IMR-90 (cell line): ENCODE measurements at regions not wholly inside any gene's neighbourhood (a gene's known extent, or its start where the extent isn't known, plus 50 kb on each side); places are given as distances from the start of the nearest gene placed in this dataset.

Source experiments
- ATAC-seq: fragments of 200-7000 bp; cut with Tn5 transposase; 2 replicates; pipeline ENCODE4 v1.9.1; 2020; ENCODE audit warnings: low read depth, mild to moderate bottlenecking, moderate library complexity
- BruUV-seq: library from RNA; stranded (reverse); fragments of 400-500 nt; replicated peaks from 2 replicates; lab custom pipeline; 2021; lab: Mats Ljungman, UMichigan
- CTCF ChIA-PET: fragments of 300-600 bp; formaldehyde crosslinking; extraction: SDS; loops from one replicate; lab custom pipeline; 2021; ENCODE audit warnings: antibody characterized with exemption; lab: Yijun Ruan, JAX
- POLR2A ChIA-PET: fragments of 300-600 bp; sonication (Branson Sonifier 250); formaldehyde crosslinking; loops from one replicate; lab custom pipeline; 2022; ENCODE audit warnings: antibody characterized with exemption; ENCODE audit not compliant: unreplicated experiment; lab: Charles Lee
- DNase-seq: peaks from one replicate; pipeline ENCODE4 v3.0.0; 2013
- H2AFZ ChIP-seq: replicated peaks from 2 replicates; pipeline ENCODE3; 2013; ENCODE audit warnings: low read length, mild to moderate bottlenecking; ENCODE audit not compliant: poor library complexity
- H2AK5ac ChIP-seq: 2 replicates; pipeline ENCODE4 v1.6.1; 2013; ENCODE audit warnings: low read depth, low read length, inconsistent platforms
- H2AK9ac ChIP-seq: replicated peaks from 2 replicates; pipeline ENCODE3; 2013; ENCODE audit warnings: mild to moderate bottlenecking, low read depth, low read length, moderate library complexity; ENCODE audit not compliant: poor library complexity
- H2BK120ac ChIP-seq: 2 replicates; pipeline ENCODE4 v1.6.1; 2013; ENCODE audit warnings: low read depth, low read length, inconsistent platforms
- H2BK15ac ChIP-seq: 3 replicates; pipeline ENCODE4 v1.6.1; 2013; ENCODE audit warnings: low read depth, low read length, inconsistent platforms
- H2BK20ac ChIP-seq: 2 replicates; pipeline ENCODE4 v1.6.1; 2013; ENCODE audit warnings: low read depth, mild to moderate bottlenecking, inconsistent platforms, low read length, moderate library complexity
- H2BK5ac ChIP-seq: 2 replicates; pipeline ENCODE4 v1.6.1; 2013; ENCODE audit warnings: mild to moderate bottlenecking, low read depth, low read length, inconsistent platforms; ENCODE audit not compliant: poor library complexity, severe bottlenecking
- H3K14ac ChIP-seq: replicated peaks from 2 replicates; pipeline ENCODE4 v1.6.1; 2013; ENCODE audit warnings: low read depth, low read length, inconsistent platforms
- H3K18ac ChIP-seq: 2 replicates; pipeline ENCODE4 v1.6.1; 2013; ENCODE audit warnings: low read depth, low read length, control low read depth
- H3K23ac ChIP-seq: 2 replicates; pipeline ENCODE4 v1.6.1; 2013; ENCODE audit warnings: low read depth, low read length, inconsistent platforms
- H3K27ac ChIP-seq: 2 replicates; pipeline ENCODE4 v1.5.1; 2013; ENCODE audit warnings: mild to moderate bottlenecking, control low read depth, low read length; ENCODE audit not compliant: insufficient read depth
- H3K27me3 ChIP-seq: 2 replicates; pipeline ENCODE4 v1.6.1; 2013; ENCODE audit warnings: low read length; ENCODE audit not compliant: control insufficient read depth, insufficient read depth
- H3K36me3 ChIP-seq: 2 replicates; pipeline ENCODE4 v1.6.1; 2013; ENCODE audit warnings: low read length, mixed read lengths; ENCODE audit not compliant: control insufficient read depth, insufficient read depth
- H3K4ac ChIP-seq: 2 replicates; pipeline ENCODE4 v1.6.1; 2013; ENCODE audit warnings: low read depth, low read length, inconsistent platforms
- H3K4me1 ChIP-seq: 2 replicates; pipeline ENCODE4 v1.6.1; 2013; ENCODE audit warnings: low read length, mixed read lengths; ENCODE audit not compliant: control insufficient read depth, insufficient read depth
- H3K4me2 ChIP-seq: 2 replicates; pipeline ENCODE4 v1.6.1; 2013; ENCODE audit warnings: low read depth, mild to moderate bottlenecking, control low read depth, low read length, moderate library complexity
- H3K4me3 ChIP-seq: 2 replicates; pipeline ENCODE4 v1.5.1; 2013; ENCODE audit warnings: low read depth, mild to moderate bottlenecking, control low read depth, low read length, moderate library complexity; ENCODE audit not compliant: insufficient read depth
- H3K56ac ChIP-seq: 2 replicates; pipeline ENCODE4 v1.6.1; 2013; ENCODE audit warnings: low read length, inconsistent platforms; ENCODE audit not compliant: insufficient read depth; ENCODE audit errors: extremely low read depth
- H3K79me1 ChIP-seq, 2 experiments: 2 replicates each; pipeline ENCODE4 v1.6.1; 2013; ENCODE audit warnings: low read length in 2 of 2, inconsistent platforms in 1 of 2, low read depth in 1 of 2
- H3K9ac ChIP-seq: 2 replicates; pipeline ENCODE4 v1.6.1; 2013; ENCODE audit warnings: low read depth, low read length, control low read depth
- H3K9me1 ChIP-seq: 2 replicates; pipeline ENCODE4 v1.6.1; 2013; ENCODE audit warnings: low read length, inconsistent platforms; ENCODE audit not compliant: insufficient read depth
- H3K9me3 ChIP-seq: 2 replicates; pipeline ENCODE4 v1.6.1; 2013; ENCODE audit warnings: low read length; ENCODE audit not compliant: control insufficient read depth, insufficient read depth
- H4K20me1 ChIP-seq: 2 replicates; pipeline ENCODE4 v1.6.1; 2013; ENCODE audit warnings: low read length, inconsistent platforms; ENCODE audit not compliant: insufficient read depth
- H4K5ac ChIP-seq: 2 replicates; pipeline ENCODE4 v1.6.1; 2013; ENCODE audit warnings: mild to moderate bottlenecking, low read depth, low read length, control low read depth
- H4K8ac ChIP-seq, 2 experiments: 2 replicates each; pipeline ENCODE4 v1.6.1; 2013; ENCODE audit warnings: low read depth in 2 of 2, low read length in 2 of 2, control low read depth in 1 of 2, inconsistent platforms in 1 of 2
- H4K91ac ChIP-seq: 2 replicates; pipeline ENCODE4 v1.6.1; 2013; ENCODE audit warnings: low read depth, low read length, inconsistent platforms; ENCODE audit not compliant: insufficient read depth
- BHLHE40 ChIP-seq: fragments of 150-350 bp; IDR thresholded peaks from 2 replicates; pipeline ENCODE4 v1.6.1; 2016; ENCODE audit warnings: mild to moderate bottlenecking, low read depth, low read length
- CEBPB ChIP-seq: IDR thresholded peaks from 2 replicates; pipeline ENCODE4 v1.6.1; 2012; ENCODE audit warnings: low read depth, low read length, improper control_type of control experiment
- CHD1 ChIP-seq: IDR thresholded peaks from 2 replicates; pipeline ENCODE4 v1.6.1; 2012; ENCODE audit warnings: low read depth, low read length, improper control_type of control experiment
- CTCF ChIP-seq: conservative IDR thresholded peaks from 2 replicates; pipeline ENCODE4 v1.5.1; 2012; ENCODE audit warnings: mild to moderate bottlenecking, low read depth, low read length, improper control_type of control experiment
- ELK1 ChIP-seq: fragments of 150-350 bp; IDR thresholded peaks from 2 replicates; pipeline ENCODE4 v1.6.1; 2016; ENCODE audit warnings: low read depth, mild to moderate bottlenecking, low read length, moderate library complexity, borderline replicate concordance
- FOS ChIP-seq: fragments of 150-350 bp; IDR thresholded peaks from 2 replicates; pipeline ENCODE4 v1.6.1; 2016; ENCODE audit warnings: low read depth, low read length
- MAFK ChIP-seq: IDR thresholded peaks from 2 replicates; pipeline ENCODE4 v1.6.1; 2012; ENCODE audit warnings: low read depth, low read length, improper control_type of control experiment
- MAZ ChIP-seq: IDR thresholded peaks from 2 replicates; pipeline ENCODE4 v1.6.1; 2012; ENCODE audit warnings: low read depth, mild to moderate bottlenecking, low read length, improper control_type of control experiment, moderate library complexity, borderline replicate concordance
- MXI1 ChIP-seq: IDR thresholded peaks from 2 replicates; pipeline ENCODE4 v1.6.1; 2012; ENCODE audit warnings: low read depth, mild to moderate bottlenecking, low read length, moderate library complexity, borderline replicate concordance
- NFE2L2 ChIP-seq: fragments of 150-350 bp; IDR thresholded peaks from 2 replicates; pipeline ENCODE4 v1.6.1; 2016; ENCODE audit warnings: low read depth, mild to moderate bottlenecking, low read length
- POLR2A ChIP-seq: IDR thresholded peaks from 2 replicates; pipeline ENCODE4 v1.6.1; 2012; ENCODE audit warnings: mild to moderate bottlenecking, low read depth, low read length
- RAD21 ChIP-seq: IDR thresholded peaks from 2 replicates; pipeline ENCODE4 v1.6.1; 2012; ENCODE audit warnings: low read length, improper control_type of control experiment
- RCOR1 ChIP-seq: IDR thresholded peaks from 2 replicates; pipeline ENCODE4 v1.6.1; 2012; ENCODE audit warnings: mild to moderate bottlenecking, low read length, improper control_type of control experiment; ENCODE audit not compliant: insufficient replicate concordance
- RFX5 ChIP-seq: IDR thresholded peaks from 2 replicates; pipeline ENCODE4 v1.8.0; 2012; ENCODE audit warnings: low read depth, mild to moderate bottlenecking, low read length, moderate library complexity
- SMC3 ChIP-seq: fragments of 150-350 bp; IDR thresholded peaks from 2 replicates; pipeline ENCODE4 v1.6.1; 2016; ENCODE audit warnings: low read depth, mild to moderate bottlenecking, antibody characterized with exemption, low read length, moderate library complexity
- USF2 ChIP-seq: fragments of 150-350 bp; IDR thresholded peaks from 2 replicates; pipeline ENCODE4 v1.6.1; 2017; ENCODE audit warnings: mild to moderate bottlenecking, antibody characterized with exemption, low read length, low read depth
- dilution Hi-C: fragments of 300-500 bp; cut with HindIII; formaldehyde crosslinking; loops from one replicate; pipeline ENCODE4 v1.14.3; 2018; ENCODE audit warnings: low sequenced_read_pairs; ENCODE audit not compliant: unreplicated experiment
- in situ Hi-C: fragments of 300-500 bp; cut with MboI; formaldehyde crosslinking; loops from 3 replicates; pipeline ENCODE4 v1.14.3; 2019; ENCODE audit warnings: low sequenced_read_pairs, inconsistent platforms, mixed read lengths
- intact Hi-C: fragments of 100-400 bp; cut with micrococcal nuclease; formaldehyde crosslinking; loops from 2 replicates; pipeline ENCODE4 v1.10.0; 2022

GRCh38 chr6:103047567-103047966 lies 1654.1 kb downstream of the GRIK2 start:
- Histone ChIP-seq H3K79me1 (no peaks in the 10 kb centered on the region), H3K14ac (no peak overlapping the region), H2BK120ac (no peak overlapping the region), H2BK5ac (no peak overlapping the region), H3K27me3 (no peaks in the 10 kb centered on the region), H3K27ac (no peak overlapping the region), H2AK9ac (no peak overlapping the region), H3K4me3 (no peak overlapping the region), H3K4me2 (no peak overlapping the region), H2BK15ac (no peak overlapping the region), H4K8ac (no peak overlapping the region), H4K20me1 (no peaks in the 10 kb centered on the region), H3K4ac (no peak overlapping the region), H3K9ac (no peak overlapping the region), H3K23ac (no peak overlapping the region), H2AFZ (no peak overlapping the region), H3K9me3 (0 out of 2 replicates have a peak, but pooled peaks cover 2% of the 10 kb centered on the region), H4K5ac (no peak overlapping the region), H3K9me1 (no peaks in the 10 kb centered on the region), H3K18ac (no peak overlapping the region), H2AK5ac (no peak overlapping the region), H3K56ac (no peak overlapping the region), H3K4me1 (no peaks in the 10 kb centered on the region), H4K91ac (no peak overlapping the region), H3K36me3 (no peaks in the 10 kb centered on the region), H2BK20ac (no peak overlapping the region)
- CTCF ChIA-PET, result no interaction called here
- ATAC-seq (no peak), DNase-seq (no peak)
- no TSS peak for BruUV-seq
- TF ChIP-seq MAFK, result no peak
- no peak for TF ChIP-seq USF2
- TF ChIP-seq NFE2L2, result no peak
- no peak for TF ChIP-seq CHD1
- no peak for TF ChIP-seq CEBPB
- no peak for TF ChIP-seq RFX5
- no peak for TF ChIP-seq BHLHE40
- TF ChIP-seq CTCF, result no peak
- TF ChIP-seq RAD21, result no peak
- no peak for TF ChIP-seq MAZ
- no peak for TF ChIP-seq MXI1
- TF ChIP-seq RCOR1, result no peak
- no peak for TF ChIP-seq ELK1
- no peak for TF ChIP-seq POLR2A
- TF ChIP-seq FOS, result no peak
- no peak for TF ChIP-seq SMC3
- intact Hi-C loops, result no loop called here
- dilution Hi-C loops, result no loop called here
- in situ Hi-C loops, result no loop called here
- POLR2A ChIA-PET, result no interaction called here
